Tibial artery (tissue), 4 donors: ENCODE measurements at regions not wholly inside any gene's neighbourhood (a gene's known extent, or its start where the extent isn't known, plus 50 kb on each side); places are given as distances from the start of the nearest gene placed in this dataset.

ENCODE experiments used
- DNase-seq, 2 donors: peaks; one replicate each; pipeline ENCODE4 v3.0.0-alpha.2; 2019
- H3K27ac ChIP-seq, 2 donors: fragments of 200-600 bp; sonication (generic) in 1 of 2; 1 replicate in 1 of 2; 2 replicates in 1 of 2; pipeline ENCODE4 v1.5.1; 2018 to 2019; ENCODE audit warnings: mild to moderate bottlenecking in 1 of 2
- H3K27me3 ChIP-seq, 2 donors: fragments of 200-600 bp; sonication (generic) in 1 of 2; one replicate each; pipeline versions ENCODE4 v1.5.1 to v1.6.0; 2016 to 2019
- H3K36me3 ChIP-seq, 3 donors: fragments of 200-600 bp; sonication (generic) in 2 of 3; one replicate each; pipeline ENCODE4 v1.5.1; 2016 to 2019; ENCODE audit warnings: mild to moderate bottlenecking in 2 of 3
- H3K4me1 ChIP-seq, 4 donors: fragments of 200-600 bp; sonication (generic) in 2 of 4; 1 replicate in 3 of 4; 2 replicates in 1 of 4; pipeline ENCODE4 v1.5.1; 2016 to 2019
- H3K4me3 ChIP-seq, 2 donors: fragments of 200-600 bp; sonication (generic) in 1 of 2; 1 replicate in 1 of 2; 2 replicates in 1 of 2; pipeline ENCODE4 v1.5.1; 2018 to 2019; ENCODE audit warnings: mild to moderate bottlenecking in 2 of 2
- H3K9me3 ChIP-seq, 3 donors: fragments of 200-600 bp; sonication (generic) in 1 of 3; one replicate each; pipeline ENCODE4 v1.5.1; 2016 to 2019
- CTCF ChIP-seq, 2 experiments: fragments of 200-600 bp in 1 of 2; fragments of 450-650 bp in 1 of 2; IDR thresholded peaks; one replicate each; pipeline ENCODE4 v1.5.1; 2017 to 2019; ENCODE audit warnings: antibody characterized with exemption in 2 of 2, mild to moderate bottlenecking in 1 of 2, moderate library complexity in 1 of 2
- intact Hi-C: fragments of 100-400 bp; cut with DNase I; formaldehyde crosslinking; loops from one replicate; pipeline ENCODE4 v1.15.0; 2023; ENCODE audit warnings: low total_unique reads

DNA sequence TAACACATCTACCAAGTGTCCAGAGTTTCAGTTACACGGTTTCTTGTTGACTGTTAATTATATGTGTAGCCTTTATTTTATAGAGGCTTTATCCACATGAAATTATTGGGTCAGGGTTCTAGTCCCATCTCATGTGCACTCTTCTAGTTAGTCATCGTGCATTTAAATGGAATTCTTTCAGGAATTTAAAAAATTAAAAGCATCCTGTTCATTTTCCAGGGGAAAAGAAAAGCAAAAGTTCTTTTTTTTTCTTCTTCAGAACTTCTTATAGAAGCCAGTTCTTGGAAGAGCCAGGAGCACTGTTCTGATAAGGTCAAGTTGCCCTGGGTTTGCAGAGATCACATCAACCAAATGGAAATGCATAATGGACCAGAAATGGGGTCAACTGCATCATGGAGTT is 324.7 kb downstream of the INHBA start:
- TF ChIP-seq CTCF (IDR thresholded peaks at IDR 0.05) = no peak
- intact Hi-C loops = no loop called here
- no peak for DNase-seq

DNA sequence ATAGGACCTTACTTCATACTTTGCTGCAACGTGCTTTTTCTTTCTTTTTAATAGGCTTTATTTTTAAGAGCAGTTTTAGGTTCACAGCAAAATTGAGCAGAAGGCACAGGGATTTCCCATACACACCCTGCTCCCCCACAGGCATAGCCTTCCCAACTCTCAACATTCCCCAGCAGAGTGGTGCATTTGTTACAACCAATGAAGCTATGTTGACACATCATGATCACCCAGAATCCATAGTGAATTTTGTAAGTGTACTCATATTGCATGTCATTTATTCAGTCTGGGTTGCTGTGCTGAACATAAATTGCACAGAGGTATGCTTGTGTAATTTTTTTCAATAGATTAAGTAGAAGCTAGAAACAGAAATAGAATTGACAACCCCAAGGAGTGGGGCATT is 327.3 kb downstream of the INHBA start:
- H3K4me1 ChIP-seq = no peaks in the 10 kb centered on the region
- TF ChIP-seq CTCF (IDR thresholded peaks at IDR 0.05) = no peak
- H3K27me3 ChIP-seq = no peaks in the 10 kb centered on the region
- no peak overlapping the region for H3K27ac ChIP-seq
- DNase-seq = no peak
- H3K36me3 ChIP-seq = no peaks in the 10 kb centered on the region
- no peaks in the 10 kb centered on the region for H3K9me3 ChIP-seq
- H3K4me3 ChIP-seq = no peak overlapping the region
- intact Hi-C loops = no loop called here

More for the DNA sequence above, 324.7 kb downstream of the INHBA start:
- Histone ChIP-seq H3K9me3 (no peaks in the 10 kb centered on the region), H3K36me3 (no peaks in the 10 kb centered on the region), H3K27ac (no peak overlapping the region), H3K27me3 (no peaks in the 10 kb centered on the region), H3K4me3 (no peak overlapping the region), H3K4me1 (no peaks in the 10 kb centered on the region)

DNA sequence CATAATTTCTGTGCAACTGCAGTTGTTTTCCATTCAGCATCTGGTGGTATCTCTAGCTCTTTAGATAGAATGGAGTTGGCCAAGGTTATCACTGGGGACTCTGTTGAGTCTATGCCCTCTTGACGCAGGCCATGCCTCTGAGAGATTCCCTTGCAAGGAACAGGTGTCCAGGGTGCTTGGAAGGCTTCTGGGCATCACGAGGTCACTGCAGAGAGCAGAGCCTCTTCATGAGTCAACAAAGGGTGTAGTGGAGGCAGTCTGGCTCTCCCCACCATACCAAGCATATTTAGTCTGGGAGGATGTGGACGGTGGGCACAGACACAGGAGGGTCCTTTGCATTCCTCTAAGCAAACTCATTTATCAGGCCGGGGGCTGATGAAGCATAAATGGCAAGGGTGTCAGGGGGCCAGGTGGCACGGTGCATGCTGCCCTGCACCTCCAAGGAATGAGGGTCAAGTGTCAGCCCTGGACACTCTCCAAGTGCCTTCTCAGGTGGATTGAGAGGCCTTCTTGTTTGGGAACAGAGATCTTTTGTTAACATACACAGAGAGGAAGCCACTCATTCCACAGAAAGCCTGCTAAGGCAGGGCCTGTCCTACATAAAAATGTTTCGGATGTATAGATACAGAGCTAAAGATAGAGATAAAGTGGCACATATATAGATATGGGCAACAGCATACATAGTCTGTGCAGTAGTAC is 328.6 kb downstream of the INHBA start:
- TF ChIP-seq CTCF (IDR thresholded peaks at IDR 0.05) = no peak
- no peaks in the 10 kb centered on the region for H3K36me3 ChIP-seq

GRCh38 chr7:41367967-41368882 is 334.7 kb downstream of the INHBA start:
- intact Hi-C loops = no loop called here
- H3K27me3 ChIP-seq = no peaks in the 10 kb centered on the region
- no peaks in the 10 kb centered on the region for H3K4me1 ChIP-seq
- TF ChIP-seq CTCF (IDR thresholded peaks at IDR 0.05) = no peak
- no peak overlapping the region for H3K27ac ChIP-seq
- DNase-seq = no peak
- no peak overlapping the region for H3K4me3 ChIP-seq
- H3K36me3 ChIP-seq = no peaks in the 10 kb centered on the region
- no peaks in the 10 kb centered on the region for H3K9me3 ChIP-seq

More for the DNA sequence above, 328.6 kb downstream of the INHBA start:
- Histone ChIP-seq H3K27ac (no peak overlapping the region), H3K27me3 (no peaks in the 10 kb centered on the region), H3K4me3 (no peak overlapping the region), H3K4me1 (no peaks in the 10 kb centered on the region), H3K9me3 (no peaks in the 10 kb centered on the region)
- DNase-seq = no peak
- intact Hi-C loops = no loop called here

DNA sequence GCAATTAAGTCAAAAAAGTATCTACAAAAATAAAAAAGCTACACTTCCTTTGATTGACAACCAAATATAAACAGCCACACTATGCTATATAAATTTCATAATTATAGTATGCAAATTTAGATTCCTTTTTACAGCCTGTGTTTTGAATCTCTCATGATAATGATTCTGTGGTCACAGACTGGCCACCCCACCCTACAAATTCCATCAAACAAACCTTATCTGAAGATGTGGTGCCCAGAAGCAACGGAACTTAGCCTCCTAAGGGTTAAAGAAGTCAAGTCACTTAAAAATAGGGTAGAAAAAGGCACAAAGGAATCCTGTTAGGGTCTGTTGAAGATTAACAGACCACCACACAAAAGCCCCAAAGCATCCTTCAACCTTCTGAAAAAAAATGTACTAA is 351.8 kb downstream of the INHBA start:
- Histone ChIP-seq H3K4me1 (no peaks in the 10 kb centered on the region), H3K36me3 (no peaks in the 10 kb centered on the region), H3K4me3 (no peak overlapping the region), H3K27me3 (no peaks in the 10 kb centered on the region), H3K27ac (no peak overlapping the region), H3K9me3 (no peaks in the 10 kb centered on the region)
- DNase-seq = no peak
- intact Hi-C loops = no loop called here
- no peak for TF ChIP-seq CTCF (IDR thresholded peaks at IDR 0.05)
